Hepatocyte (in vitro differentiated cells): ENCODE measurements at regions not wholly inside any gene's neighbourhood (a gene's known extent, or its start where the extent isn't known, plus 50 kb on each side); places are given as distances from the start of the nearest gene placed in this dataset.

ENCODE experiments used
- DNase-seq: peaks from one replicate; pipeline ENCODE4 v3.0.0-alpha.2; 2016; ENCODE audit warnings: low spot score
- H2AFZ ChIP-seq: fragments of 200-600 bp; sonication (generic); 2 replicates; pipeline ENCODE4 v1.6.0; 2016; ENCODE audit warnings: antibody characterized with exemption, mild to moderate bottlenecking
- H3K27ac ChIP-seq: fragments of 200-600 bp; sonication (generic); 2 replicates; pipeline ENCODE4 v1.5.1; 2016; ENCODE audit warnings: mild to moderate bottlenecking
- H3K27me3 ChIP-seq: fragments of 200-600 bp; sonication (generic); 2 replicates; pipeline ENCODE4 v1.6.1; 2016
- H3K36me3 ChIP-seq: fragments of 200-600 bp; sonication (generic); replicated peaks from 2 replicates; pipeline ENCODE4 v1.5.1; 2016; ENCODE audit warnings: low read depth; ENCODE audit not compliant: insufficient read depth
- H3K4me1 ChIP-seq: fragments of 200-600 bp; sonication (generic); 2 replicates; pipeline ENCODE4 v1.5.1; 2016; ENCODE audit warnings: mild to moderate bottlenecking, moderate library complexity; ENCODE audit not compliant: insufficient read depth
- H3K4me2 ChIP-seq: fragments of 200-600 bp; sonication (generic); 2 replicates; pipeline ENCODE4 v1.6.0; 2016
- H3K4me3 ChIP-seq: fragments of 200-600 bp; sonication (generic); 2 replicates; pipeline ENCODE4 v1.5.1; 2016; ENCODE audit warnings: mild to moderate bottlenecking
- H3K79me2 ChIP-seq: fragments of 200-600 bp; sonication (generic); 2 replicates; pipeline ENCODE4 v1.6.0; 2017; ENCODE audit warnings: mild to moderate bottlenecking
- H3K9me2 ChIP-seq: fragments of 200-600 bp; sonication (generic); replicated peaks from 2 replicates; pipeline ENCODE4 v1.6.0; 2017; ENCODE audit warnings: mild to moderate bottlenecking; ENCODE audit not compliant: insufficient read depth
- H3K9me3 ChIP-seq: fragments of 200-600 bp; sonication (generic); 2 replicates; pipeline ENCODE4 v1.5.1; 2016; ENCODE audit warnings: low read depth, mild to moderate bottlenecking
- H4K20me1 ChIP-seq: fragments of 200-600 bp; sonication (generic); 2 replicates; pipeline ENCODE4 v1.6.0; 2016; ENCODE audit warnings: mild to moderate bottlenecking; ENCODE audit not compliant: insufficient read depth, poor library complexity, severe bottlenecking
- EZH2 ChIP-seq: fragments of 200-600 bp; sonication (generic); IDR thresholded peaks from 2 replicates; pipeline ENCODE4 v1.6.1; 2016; ENCODE audit warnings: antibody characterized with exemption, mild to moderate bottlenecking, borderline replicate concordance
- EZH2phosphoT487 ChIP-seq: fragments of 200-600 bp; sonication (generic); IDR thresholded peaks from one replicate; pipeline ENCODE4 v1.6.1; 2018; ENCODE audit warnings: antibody characterized with exemption, mild to moderate bottlenecking, low read depth, moderate library complexity; ENCODE audit not compliant: unreplicated experiment, severe bottlenecking
- WGBS: methylation state at CpG from one replicate; pipeline ENCODE4 v1.1.6; 2016; ENCODE audit warnings: low lambda C conversion rate; ENCODE audit errors: missing lambda C conversion rate; 5-methylcytosine and 5-hydroxymethylcytosine counted together
- TF ChIP-seq, protein P1 (sequence below): fragments of 200-600 bp; sonication (generic); IDR thresholded peaks from 2 replicates; pipeline ENCODE4 v1.5.1; 2016; ENCODE audit warnings: antibody characterized with exemption, mild to moderate bottlenecking; ENCODE audit not compliant: poor library complexity

DNA sequence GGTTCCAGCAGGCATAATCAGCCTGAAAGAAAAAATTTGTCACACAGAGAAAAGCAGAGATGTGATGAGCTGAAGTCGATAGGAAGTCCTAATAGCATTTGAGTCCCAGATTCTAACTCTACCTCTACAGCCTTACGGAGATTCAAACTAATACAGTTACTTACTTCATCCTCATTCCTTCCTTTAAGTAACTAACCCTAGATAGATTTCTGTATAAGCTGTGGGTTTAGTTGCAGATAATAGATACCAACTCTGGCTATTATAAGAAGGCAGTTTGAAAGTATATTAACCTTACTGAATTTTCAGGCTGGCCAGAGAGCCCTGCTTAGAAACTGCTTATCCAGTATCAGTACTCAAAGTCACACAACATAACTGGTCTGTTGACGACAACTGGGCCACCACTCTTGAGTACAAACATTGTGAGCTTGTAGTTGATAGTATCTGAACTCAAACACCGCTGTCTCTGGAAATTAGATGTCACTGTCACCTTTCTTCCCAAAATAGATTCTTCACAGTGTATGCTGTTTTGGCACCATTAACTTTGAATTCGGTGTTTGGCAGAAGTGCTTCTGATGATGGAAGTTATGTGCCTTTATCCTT is 484.3 kb downstream of the DIPK2A start:
- 69% methylated on average over 5 of the region's 5 CpGs for WGBS
- Histone ChIP-seq H3K4me2 (no peak overlapping the region), H3K27ac (no peak overlapping the region), H3K4me3 (no peak overlapping the region), H3K9me3 (no peaks in the 10 kb centered on the region), H3K4me1 (no peaks in the 10 kb centered on the region), H4K20me1 (no peaks in the 10 kb centered on the region), H3K36me3 (no peaks in the 10 kb centered on the region), H3K9me2 (no peaks in the 10 kb centered on the region), H3K27me3 (no peaks in the 10 kb centered on the region), H3K79me2 (no peaks in the 10 kb centered on the region), H2AFZ (no peak overlapping the region)
- TF ChIP-seq EZH2: no peak
- TF ChIP-seq, protein P1, sequence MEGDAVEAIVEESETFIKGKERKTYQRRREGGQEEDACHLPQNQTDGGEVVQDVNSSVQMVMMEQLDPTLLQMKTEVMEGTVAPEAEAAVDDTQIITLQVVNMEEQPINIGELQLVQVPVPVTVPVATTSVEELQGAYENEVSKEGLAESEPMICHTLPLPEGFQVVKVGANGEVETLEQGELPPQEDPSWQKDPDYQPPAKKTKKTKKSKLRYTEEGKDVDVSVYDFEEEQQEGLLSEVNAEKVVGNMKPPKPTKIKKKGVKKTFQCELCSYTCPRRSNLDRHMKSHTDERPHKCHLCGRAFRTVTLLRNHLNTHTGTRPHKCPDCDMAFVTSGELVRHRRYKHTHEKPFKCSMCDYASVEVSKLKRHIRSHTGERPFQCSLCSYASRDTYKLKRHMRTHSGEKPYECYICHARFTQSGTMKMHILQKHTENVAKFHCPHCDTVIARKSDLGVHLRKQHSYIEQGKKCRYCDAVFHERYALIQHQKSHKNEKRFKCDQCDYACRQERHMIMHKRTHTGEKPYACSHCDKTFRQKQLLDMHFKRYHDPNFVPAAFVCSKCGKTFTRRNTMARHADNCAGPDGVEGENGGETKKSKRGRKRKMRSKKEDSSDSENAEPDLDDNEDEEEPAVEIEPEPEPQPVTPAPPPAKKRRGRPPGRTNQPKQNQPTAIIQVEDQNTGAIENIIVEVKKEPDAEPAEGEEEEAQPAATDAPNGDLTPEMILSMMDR: no peak
- TF ChIP-seq EZH2phosphoT487: no peak
- no peak for DNase-seq

DNA sequence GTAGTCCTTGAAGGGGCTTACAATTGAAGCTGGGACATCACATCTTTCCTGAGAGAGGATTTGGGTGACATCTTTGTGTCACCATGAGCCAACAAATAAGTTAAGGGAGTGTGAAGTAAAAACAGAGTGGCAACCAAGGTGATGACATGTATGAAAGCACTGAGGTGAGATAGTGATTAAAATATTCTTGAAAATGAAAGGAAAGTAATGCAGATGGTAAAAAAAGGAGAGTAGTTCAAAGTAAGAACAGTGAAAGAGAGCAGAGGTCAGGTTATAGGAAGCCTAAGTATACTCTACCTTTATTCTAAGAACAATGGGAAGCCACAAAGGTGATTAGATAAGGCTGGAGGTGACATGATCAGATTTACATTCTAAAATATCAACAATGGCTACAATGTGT is 486.1 kb downstream of the DIPK2A start:
- Histone ChIP-seq H3K4me1 (no peaks in the 10 kb centered on the region), H3K27me3 (no peaks in the 10 kb centered on the region), H3K27ac (no peak overlapping the region), H3K9me3 (no peaks in the 10 kb centered on the region), H4K20me1 (no peaks in the 10 kb centered on the region), H3K79me2 (no peaks in the 10 kb centered on the region), H2AFZ (no peak overlapping the region), H3K9me2 (no peaks in the 10 kb centered on the region), H3K4me3 (no peak overlapping the region), H3K36me3 (no peaks in the 10 kb centered on the region), H3K4me2 (no peak overlapping the region)
- no peak for DNase-seq
- TF ChIP-seq EZH2: no peak
- TF ChIP-seq, protein P1: no peak

DNA sequence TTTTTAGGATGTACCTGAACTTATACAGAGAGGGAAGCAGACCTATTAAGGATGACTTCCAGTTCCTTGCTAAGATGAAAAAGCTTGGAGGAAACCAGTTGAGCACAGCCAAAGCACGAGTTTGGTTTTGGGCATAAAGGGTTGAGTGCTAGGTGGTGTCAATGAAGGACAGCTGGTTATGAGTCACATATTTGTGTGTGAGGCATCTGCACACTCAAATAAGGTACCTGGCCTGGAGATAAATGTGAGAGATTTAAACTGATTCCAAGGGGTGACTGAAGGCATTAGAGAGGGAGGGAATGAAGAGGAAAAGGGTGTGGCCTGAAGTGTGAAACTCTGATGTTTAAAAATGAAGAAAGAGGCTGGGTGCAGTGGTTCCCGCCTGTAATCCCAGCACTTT is 486.7 kb downstream of the DIPK2A start:
- H3K27me3 ChIP-seq: no peaks in the 10 kb centered on the region
- H3K79me2 ChIP-seq: no peaks in the 10 kb centered on the region
- no peak overlapping the region for H3K4me3 ChIP-seq
- no peaks in the 10 kb centered on the region for H3K36me3 ChIP-seq
- TF ChIP-seq EZH2: no peak
- TF ChIP-seq, protein P1: no peak
- no peak for TF ChIP-seq EZH2phosphoT487
- 87% methylated on average over 2 of the region's 2 CpGs for WGBS
- DNase-seq: no peak
- H3K4me2 ChIP-seq: no peak overlapping the region
- H3K9me2 ChIP-seq: no peaks in the 10 kb centered on the region
- H3K4me1 ChIP-seq: no peaks in the 10 kb centered on the region
- H3K27ac ChIP-seq: no peak overlapping the region
- H2AFZ ChIP-seq: no peak overlapping the region
- no peaks in the 10 kb centered on the region for H4K20me1 ChIP-seq
- H3K9me3 ChIP-seq: no peaks in the 10 kb centered on the region

DNA sequence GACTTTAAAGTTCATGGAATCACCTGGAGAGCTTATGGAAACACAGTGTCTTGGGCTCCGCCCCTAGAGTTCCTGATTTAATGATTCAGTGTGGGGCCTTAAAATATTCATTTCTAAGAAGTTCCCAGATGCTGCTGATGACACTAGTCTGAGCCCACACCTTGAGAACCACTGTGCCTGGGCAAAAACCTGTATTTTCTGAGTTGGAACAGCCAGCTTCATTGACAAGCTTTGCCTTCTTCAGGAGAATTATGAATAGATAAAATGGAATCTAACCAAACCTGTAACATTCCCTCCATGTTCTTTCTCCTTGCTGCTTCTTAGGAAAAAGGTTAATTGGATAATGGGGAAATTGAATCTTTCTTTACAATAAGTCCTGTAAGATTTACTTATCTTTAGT is 490.7 kb downstream of the DIPK2A start:
- no peaks in the 10 kb centered on the region for H3K9me3 ChIP-seq
- no peaks in the 10 kb centered on the region for H3K79me2 ChIP-seq
- no peaks in the 10 kb centered on the region for H3K9me2 ChIP-seq
- no peaks in the 10 kb centered on the region for H4K20me1 ChIP-seq
- H3K4me2 ChIP-seq: no peak overlapping the region
- 100% methylated on average over 1 of the region's 1 CpG for WGBS
- no peak overlapping the region for H3K4me3 ChIP-seq
- no peaks in the 10 kb centered on the region for H3K36me3 ChIP-seq
- no peaks in the 10 kb centered on the region for H3K4me1 ChIP-seq
- no peak overlapping the region for H2AFZ ChIP-seq
- no peak overlapping the region for H3K27ac ChIP-seq
- DNase-seq: no peak
- TF ChIP-seq EZH2phosphoT487 (no peak), EZH2 (no peak)
- TF ChIP-seq, protein P1: no peak
- no peaks in the 10 kb centered on the region for H3K27me3 ChIP-seq
